ENCODE measurements at regions not wholly inside any gene's neighbourhood (a gene's known extent, or its start where the extent isn't known, plus 50 kb on each side); places are given as distances from the start of the nearest gene placed in this dataset.
"Not testable (repeated sequence)": the region's sequence is repeated elsewhere in the genome, so short reads cannot be mapped to it uniquely, and the experiment has no call there.

DNA sequence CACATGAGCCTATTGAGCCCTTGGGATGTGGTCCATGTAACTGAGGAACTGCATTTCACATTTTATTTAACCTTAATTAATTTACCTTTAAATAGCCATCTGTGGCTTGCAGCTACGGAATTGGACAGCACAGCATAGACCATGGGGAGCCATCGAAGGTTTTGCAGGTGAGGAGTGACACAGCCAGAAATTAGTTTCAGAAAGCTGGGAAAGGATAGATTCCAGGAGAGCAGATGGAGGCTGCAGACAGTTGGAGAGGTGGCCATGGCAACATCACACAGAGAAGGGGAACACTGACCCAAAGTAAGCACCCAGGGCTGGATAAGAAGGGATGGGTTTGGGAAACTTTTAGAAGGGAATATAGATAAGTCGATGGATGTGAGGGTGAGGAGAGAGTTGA is 100.1 kb upstream of the SLC6A11 start:
- intact Hi-C loops (cut with DNase I, micrococcal nuclease) = no loop called here
- ATAC-seq (no peak), DNase-seq (no peak)

DNA sequence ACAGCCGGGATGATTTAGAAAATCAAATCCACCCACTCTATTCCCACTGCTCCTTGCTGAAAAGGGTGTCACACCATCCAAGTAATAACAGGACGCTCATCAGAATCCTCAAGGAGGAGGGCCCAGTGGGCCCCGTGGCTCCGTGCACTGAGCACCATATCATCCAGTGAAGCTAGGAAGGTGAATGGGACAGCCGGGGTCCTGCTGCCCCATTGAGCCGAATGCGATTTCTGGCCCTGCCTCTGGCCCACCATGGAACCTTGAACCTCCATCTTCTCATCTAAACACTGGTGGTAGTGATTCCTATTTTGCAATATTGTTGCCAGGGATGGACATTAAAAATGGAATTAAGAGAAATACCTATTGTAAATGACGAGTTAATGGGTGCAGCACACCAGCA is 99.1 kb upstream of the SLC6A11 start:
- DNase-seq (no peak), ATAC-seq (no peak)
- intact Hi-C loops (cut with DNase I, micrococcal nuclease) = no loop called here

DNA sequence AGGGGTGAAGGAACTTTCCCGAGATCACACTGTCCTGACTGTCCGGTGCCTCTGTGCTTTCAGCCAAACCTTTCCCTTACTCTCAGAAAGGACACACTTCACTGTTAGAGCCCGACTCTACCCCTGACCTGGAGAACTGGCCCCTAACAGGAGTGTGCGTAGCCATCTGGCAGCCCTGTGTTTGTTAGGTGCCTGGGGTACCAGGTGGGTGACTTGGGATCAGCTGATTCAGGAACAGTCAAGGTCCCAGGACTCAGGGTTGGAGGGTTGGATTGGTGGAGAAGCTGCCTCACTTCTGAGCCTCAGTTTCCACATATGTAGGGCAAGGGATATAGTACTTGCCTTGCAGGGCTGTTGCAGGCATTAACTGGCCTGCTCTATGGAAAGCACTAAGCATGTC is 98.3 kb upstream of the SLC6A11 start:
- intact Hi-C loops (cut with DNase I, micrococcal nuclease) = no loop called here
- no peak for ATAC-seq
- DNase-seq = no peak

DNA sequence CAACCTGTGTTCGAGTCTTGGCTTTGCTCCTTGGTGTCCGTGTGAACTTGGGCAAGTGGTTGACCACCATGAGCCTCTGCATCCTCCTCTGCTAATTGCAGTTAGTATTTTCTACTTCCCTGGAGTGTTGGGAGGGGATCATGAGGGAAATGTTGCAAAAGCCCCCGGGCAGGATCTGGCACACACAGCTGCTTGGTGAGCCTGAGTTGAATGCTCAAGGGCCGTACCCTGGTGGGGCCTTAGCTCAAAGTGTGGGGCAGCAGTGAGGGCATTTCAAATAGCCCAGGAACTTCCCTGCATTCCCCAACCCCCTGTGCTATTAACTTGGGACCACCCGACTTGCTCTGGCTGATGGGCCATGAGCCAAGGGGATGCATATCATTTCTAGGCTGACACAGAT is 94.9 kb upstream of the SLC6A11 start:
- ATAC-seq (no peak), DNase-seq (no peak)
- intact Hi-C loops (cut with DNase I, micrococcal nuclease) = no loop called here

DNA sequence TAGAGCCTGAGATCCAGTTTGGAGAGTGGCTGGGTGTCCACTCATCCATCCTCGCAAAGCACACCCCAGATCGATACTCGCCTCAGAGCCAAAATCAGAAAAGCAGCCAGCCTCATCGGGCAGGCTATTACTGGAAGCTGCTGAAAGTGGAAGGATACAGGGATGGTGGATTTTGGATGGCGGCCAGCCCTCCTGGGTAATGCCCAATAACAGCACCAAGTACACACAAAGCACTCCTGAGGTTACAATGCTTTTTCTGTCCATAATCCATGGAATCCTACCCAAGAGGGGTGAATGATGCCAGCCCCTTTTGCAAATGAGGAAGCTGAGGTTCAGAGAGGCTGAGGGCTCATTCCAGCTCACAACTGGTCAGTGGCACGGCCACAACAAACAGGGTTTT is 93.1 kb upstream of the SLC6A11 start:
- intact Hi-C loops (cut with DNase I, micrococcal nuclease) = no loop called here
- DNase-seq (no peak), ATAC-seq (no peak)

DNA sequence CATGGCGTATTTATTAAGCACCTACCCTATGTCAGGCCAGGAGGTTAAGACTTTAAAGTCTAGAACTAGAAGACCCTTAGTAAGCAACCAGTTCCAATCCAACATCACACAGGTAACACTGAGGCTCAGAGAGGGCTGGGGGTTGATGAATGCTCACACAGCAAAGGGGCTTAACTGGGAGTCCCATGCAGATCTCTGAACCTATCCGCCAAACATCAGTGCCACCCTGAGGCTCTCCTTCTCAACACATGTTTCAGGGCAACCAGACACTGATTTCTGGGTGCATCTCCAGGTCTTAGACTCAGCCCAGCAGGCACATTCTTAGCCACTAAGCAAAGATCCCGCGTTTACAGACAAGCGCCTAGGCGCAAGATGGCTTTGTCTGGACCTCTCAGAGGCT is 92.0 kb upstream of the SLC6A11 start:
- no peak for ATAC-seq
- intact Hi-C loops (cut with DNase I, micrococcal nuclease) = no loop called here
- DNase-seq = no peak

DNA sequence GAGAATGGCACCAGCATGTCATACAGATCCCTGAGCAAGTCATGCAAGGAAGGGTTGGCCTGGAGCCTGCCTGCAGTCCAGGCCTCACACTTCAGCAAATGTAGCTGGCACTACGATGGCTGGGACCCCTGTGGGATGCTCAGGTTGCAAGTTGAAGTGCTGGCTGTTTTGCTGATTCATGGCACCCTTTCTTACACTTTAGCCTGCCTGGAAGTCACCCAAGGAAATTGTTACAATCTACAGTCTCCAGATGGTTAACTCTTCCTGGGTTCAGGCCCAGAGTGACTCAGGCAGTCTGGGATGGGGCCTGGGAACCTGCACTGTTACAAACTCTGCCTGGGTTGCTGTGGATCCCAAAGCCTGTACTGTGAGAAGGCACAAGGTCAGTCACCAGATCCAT is 91.0 kb upstream of the SLC6A11 start:
- intact Hi-C loops (cut with DNase I, micrococcal nuclease) = no loop called here
- ATAC-seq (no peak), DNase-seq (no peak)

DNA sequence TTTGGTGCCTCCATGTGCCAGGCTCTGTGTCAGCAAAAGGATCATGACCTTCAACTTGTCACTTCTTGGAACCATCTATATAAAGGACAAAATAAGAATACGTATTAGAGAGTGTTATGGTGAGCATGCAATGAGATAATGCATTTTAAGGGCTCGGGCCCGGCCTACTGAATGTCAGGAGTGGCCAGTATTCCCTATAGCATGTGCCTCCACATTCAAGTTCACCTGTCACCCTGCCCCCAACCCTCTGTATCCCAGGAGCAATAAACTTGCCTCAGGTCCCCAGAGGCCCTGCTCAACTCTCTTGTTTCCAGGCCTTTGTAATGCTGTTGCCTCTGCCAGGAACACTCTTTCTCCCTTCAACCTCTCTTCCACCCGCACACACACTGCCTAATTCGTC is 90.2 kb upstream of the SLC6A11 start:
- intact Hi-C loops (cut with DNase I, micrococcal nuclease) = no loop called here
- no peak for ATAC-seq
- no peak for DNase-seq

DNA sequence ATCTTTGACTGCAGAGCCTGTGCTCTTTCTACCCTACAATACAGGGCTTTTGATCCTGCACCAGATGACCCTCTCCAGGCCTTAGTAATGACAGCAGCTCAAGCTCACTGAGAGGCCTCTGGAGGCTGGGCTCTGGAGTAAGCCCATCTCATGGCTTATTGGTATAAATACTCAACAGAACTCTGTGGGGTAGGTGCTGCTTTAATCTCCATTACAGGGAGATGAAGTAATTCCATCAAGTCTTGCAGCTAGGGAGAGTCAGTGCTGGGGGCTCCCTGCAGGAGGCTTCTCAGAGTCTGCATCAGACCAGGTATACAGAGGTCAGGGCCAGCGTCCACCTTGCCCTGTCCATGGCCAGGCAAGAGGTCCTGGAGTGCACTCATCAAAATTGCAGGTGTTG is 89.2 kb upstream of the SLC6A11 start:
- intact Hi-C loops (cut with DNase I, micrococcal nuclease) = no loop called here
- ATAC-seq (no peak), DNase-seq (no peak)

DNA sequence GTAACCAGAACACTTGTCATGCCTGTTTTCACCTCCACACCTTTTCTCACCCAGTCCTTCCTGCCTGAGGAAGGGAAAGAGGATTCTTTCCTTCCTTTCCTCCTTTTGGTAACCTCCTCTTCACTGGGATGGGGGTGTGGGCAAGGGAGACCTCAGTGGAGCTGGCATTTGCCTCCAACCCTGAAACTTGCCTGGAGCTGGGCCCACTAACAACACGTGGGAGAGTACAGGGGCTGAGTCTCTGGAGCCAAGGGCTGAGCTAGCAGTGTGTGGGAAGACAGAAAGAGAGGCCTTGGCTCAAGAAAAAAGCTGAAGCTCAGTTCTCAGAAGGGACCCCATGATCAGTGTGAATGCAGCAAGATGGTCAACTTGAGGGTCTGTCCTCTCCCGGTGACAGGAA is 86.6 kb upstream of the SLC6A11 start:
- intact Hi-C loops (cut with DNase I, micrococcal nuclease) = no loop called here
- DNase-seq (no peak), ATAC-seq (no peak)

DNA sequence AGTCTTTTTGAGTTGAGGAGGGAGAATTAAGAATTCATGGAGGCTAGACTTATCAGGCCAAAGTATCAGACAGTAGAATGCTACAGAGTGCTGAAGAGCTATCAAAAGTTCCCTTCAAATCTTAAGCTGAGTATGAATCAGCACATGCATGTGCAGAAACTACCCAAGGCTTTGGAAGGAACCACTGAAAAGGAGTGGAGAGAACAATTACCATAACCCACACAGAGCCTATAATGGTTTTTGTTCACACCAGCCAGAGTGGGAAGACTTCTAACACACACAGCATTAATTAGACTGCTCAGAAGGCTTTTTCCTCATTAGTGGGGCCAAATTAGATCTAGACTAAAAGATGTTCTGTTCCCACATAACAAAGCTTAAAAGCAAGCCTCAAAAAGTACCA is 83.7 kb upstream of the SLC6A11 start:
- intact Hi-C loops (cut with DNase I, micrococcal nuclease) = loop anchor here in 1 of 2 donors (10.0 kb wide), 1 partner anchor 387 kb away; no protein-coding TSS in a partner anchor
- no peak for DNase-seq
- ATAC-seq = no peak

DNA sequence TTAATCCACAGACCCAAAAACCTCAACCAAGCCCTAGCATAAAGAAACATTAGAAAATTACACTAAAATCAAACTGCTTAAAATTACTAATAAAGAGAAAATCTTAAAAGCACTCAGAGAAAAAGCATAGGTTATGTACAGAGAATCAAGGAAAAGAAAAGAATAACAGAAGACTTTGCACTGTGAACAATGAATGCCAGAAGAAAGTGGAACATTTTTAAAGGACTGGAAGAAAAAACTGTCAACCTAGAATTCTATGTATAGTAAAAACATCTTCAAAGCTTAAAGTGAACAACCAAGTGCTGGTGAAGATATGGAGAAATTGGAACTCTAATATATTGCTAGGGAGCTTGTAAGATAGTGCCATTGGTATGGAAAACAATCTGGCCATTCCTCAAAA is 82.7 kb upstream of the SLC6A11 start:
- DNase-seq (no peak), ATAC-seq (no peak)
- intact Hi-C loops (cut with DNase I, micrococcal nuclease) = loop anchor here in 1 of 2 donors (10.0 kb wide), 1 partner anchor 388 kb away; no protein-coding TSS in a partner anchor

DNA sequence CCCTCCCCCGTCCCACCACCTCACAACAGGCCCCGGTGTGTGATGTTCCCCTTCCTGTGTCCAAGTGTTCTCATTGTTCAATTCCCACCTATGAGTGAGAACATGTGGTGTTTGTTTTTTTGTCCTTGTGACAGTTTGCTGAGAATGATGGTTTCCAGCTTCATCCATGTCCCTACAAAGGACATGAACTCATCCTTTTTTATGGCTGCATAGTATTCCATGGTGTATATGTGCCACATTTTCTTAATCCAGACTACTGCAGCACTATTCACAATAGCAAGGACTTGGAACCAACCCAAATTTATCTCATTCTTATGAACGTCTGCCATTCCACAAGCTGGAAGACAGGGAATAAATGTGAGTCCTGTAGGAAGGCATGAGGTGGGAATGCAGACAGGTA is 79.6 kb upstream of the SLC6A11 start:
- intact Hi-C loops (cut with DNase I, micrococcal nuclease) = loop anchor here in 1 of 2 donors (10.0 kb wide), 1 partner anchor 392 kb away; no protein-coding TSS in a partner anchor
- ATAC-seq, DNase-seq: not testable (repeated sequence)

DNA sequence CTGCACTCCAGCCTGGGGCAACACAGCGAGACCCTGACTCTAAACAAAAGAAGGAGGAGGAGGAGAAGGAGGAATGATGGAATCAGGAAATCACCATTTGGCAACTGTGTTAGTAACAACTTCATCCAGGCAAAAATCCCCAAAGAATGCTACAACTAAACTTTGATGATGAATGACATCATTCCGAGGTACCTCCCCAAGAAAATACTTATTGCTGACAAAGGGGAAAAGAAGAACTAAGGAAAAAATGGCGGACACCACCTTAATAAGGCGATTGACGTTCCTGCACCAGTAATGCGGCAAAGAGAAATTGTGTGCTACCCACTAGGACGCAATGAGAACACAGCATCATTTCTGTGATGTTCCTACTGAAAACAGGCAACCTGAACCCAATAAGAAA is 78.2 kb upstream of the SLC6A11 start:
- ATAC-seq (no peak), DNase-seq (no peak)
- intact Hi-C loops (cut with DNase I, micrococcal nuclease) = loop anchor here in 1 of 2 donors (10.0 kb wide), 1 partner anchor 393 kb away; no protein-coding TSS in a partner anchor

DNA sequence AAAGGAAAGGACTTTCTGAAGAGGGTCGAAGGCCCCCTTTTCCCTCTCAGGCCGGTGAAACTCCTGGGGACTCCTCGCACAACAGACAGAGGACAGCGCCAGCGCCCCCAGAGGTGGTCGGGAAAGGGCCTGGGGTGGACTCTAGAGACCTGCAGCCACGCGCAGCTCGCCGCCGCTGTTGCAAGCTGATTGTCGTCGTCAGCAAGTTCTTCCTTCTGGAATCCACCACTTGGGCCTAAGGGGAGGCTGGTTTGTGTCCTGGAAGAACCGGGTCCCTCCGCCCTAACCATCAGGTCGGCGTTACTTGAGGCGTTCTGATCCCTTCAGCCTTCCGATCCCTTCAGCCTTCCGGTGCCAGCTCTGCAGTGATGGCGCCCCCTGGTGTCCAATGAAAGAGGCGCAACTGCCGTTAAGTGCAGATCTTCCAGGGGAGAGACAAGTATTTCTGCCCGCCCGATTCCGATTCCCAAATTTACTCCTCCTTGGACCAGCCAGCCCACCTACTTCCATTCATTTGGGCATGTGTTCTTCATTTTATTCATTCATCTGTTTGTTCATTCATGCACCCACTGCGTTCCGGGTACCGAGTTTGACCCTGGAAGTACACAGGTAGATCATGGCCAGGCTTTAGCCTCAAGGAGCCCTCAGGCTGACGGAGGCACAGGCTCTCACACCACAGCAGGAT is 77.2 kb upstream of the SLC6A11 start:
- intact Hi-C loops (cut with DNase I, micrococcal nuclease) = loop anchor here in 1 of 2 donors (10.0 kb wide), 1 partner anchor 394 kb away; no protein-coding TSS in a partner anchor
- peak in 1 of 2 donors; percentile 76 for DNase-seq
- peak; percentile 68 for ATAC-seq

DNA sequence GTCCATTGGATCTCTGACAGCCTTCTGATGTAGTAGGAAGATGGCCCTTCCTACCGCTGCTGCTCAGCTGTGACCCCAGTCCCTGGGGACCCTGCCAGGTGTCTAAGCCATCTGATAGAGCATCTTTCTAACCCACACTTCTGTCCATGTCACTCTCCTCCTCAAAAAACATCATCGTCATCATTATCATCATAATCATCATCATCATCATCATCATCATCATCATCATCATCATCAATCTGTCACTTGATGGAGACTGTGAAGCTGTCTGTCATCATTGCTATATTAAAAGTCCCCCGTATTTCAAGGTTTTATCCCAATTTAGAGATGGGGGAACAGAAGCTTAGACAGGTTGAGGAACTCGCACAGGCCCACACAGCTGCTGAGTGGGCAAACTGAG is 75.1 kb upstream of the SLC6A11 start:
- DNase-seq = no peak
- intact Hi-C loops (cut with DNase I, micrococcal nuclease) = loop anchor here (10.0 kb wide), 2 partner anchors 396 to 1814 kb away; partner anchors contain the start of gene MKRN2 (in 1 of the 2)
- no peak for ATAC-seq

DNA sequence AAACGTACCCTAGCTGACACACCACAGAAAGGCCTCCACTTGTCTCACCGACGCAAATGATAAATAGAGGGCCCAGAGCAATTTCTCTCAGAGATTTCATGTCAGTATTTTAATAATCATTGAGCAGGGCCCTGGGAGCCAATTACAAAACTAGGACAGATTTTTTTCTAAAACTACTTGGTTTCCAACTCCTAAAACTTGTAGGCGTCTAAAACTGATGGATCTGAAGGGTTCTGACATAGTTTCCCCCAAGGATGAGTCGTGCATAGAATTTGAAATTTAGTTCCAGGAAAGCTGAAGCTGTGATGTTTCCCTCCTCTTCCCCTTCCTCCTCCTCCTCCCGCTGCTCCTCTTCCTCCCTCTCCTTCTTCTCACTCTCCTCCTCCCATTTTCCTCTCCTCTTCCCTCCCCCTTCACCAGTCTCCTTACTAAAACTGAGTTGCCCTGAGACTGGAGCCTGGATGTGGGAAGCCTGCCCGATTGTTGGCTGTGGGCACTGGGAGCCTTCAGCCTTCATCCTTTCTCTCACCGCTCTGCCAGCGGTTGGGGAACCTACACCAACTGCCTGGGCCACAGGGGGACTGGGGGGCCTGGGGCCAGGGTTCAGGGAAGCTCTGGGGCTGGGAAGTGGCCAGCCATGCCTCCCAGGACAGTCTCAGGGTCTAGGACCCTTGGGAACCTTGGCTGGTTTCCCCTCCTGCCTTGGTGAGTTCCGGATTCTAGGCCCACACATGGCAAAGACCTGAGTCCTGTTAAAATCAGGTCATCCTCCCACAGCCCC is 73.9 kb upstream of the SLC6A11 start:
- intact Hi-C loops (cut with DNase I, micrococcal nuclease) = loop anchor here (10.0 kb wide), 2 partner anchors 397 to 1813 kb away; partner anchors contain the start of gene MKRN2 (in 1 of the 2)

DNA sequence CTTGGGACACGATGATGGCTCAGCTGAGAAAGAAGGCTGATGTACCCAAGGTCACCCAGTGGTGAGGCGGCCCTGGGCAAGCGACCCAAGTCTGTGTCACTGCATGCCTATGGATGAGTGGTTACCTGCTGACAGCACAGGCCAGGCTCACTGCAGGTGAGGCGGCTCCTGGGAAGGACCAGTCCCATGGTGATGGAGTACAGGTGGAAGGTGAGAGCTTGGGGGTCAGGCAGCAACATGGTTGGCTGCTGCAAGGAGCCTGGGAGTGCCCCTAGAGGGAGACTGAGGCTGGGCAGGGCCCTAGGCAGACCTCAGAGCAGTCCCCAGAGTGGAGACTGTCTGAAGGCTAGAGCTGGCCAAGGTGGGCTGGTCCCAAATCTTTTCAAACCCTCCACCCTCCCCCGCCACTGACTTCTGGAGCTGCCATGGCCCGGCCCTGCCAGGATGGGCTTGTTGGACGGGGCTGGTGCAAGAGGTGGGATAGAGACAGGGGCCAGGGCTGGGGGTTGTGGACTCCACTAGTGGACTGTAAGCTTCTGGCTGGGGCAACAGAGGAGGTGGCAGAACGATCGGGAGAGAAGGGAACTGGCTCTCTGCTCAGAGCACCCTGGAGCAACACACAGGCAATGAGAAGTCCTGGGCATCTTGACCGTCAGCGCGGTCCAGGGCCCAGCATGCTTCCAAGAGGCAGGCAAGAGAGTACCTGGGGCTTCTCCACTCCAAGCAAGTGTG is 72.5 kb upstream of the SLC6A11 start:
- intact Hi-C loops (cut with DNase I, micrococcal nuclease) = loop anchor here (10.0 kb wide), 2 partner anchors 399 to 1811 kb away; partner anchors contain the start of gene MKRN2 (in 1 of the 2)
- ATAC-seq = no peak
- DNase-seq = no peak

More for the DNA sequence above, 73.9 kb upstream of the SLC6A11 start:
- DNase-seq (no peak), ATAC-seq (no peak)

DNA sequence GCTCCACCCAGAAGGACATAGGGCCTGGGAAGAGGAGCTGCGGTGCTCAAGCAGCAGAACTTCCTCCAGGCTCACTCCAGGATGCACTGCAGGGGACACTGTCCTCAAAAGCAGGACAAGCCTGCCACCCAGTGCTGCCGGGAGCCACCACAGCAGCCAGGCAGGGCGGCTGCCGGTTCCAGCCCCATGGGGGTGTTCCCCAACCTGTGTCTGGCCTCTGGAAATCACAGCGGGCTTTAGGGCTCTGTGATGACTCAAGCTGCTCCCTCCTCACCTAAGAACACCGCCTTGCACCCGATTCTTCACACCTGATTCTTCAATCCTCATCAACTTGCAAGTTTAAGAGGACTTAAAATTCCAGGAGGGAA is 71.9 kb upstream of the SLC6A11 start:
- DNase-seq = no peak
- peak; percentile 28 for ATAC-seq
- intact Hi-C loops (cut with DNase I, micrococcal nuclease) = loop anchor here (10.0 kb wide), 2 partner anchors 399 to 1811 kb away; partner anchors contain the start of gene MKRN2 (in 1 of the 2)
